IMR-90 (cell line): ENCODE measurements at regions not wholly inside any gene's neighbourhood (a gene's known extent, or its start where the extent isn't known, plus 50 kb on each side); places are given as distances from the start of the nearest gene placed in this dataset.

Source experiments
- ATAC-seq: fragments of 200-7000 bp; cut with Tn5 transposase; 2 replicates; pipeline ENCODE4 v1.9.1; 2020; ENCODE audit warnings: low read depth, mild to moderate bottlenecking, moderate library complexity
- BruUV-seq: library from RNA; stranded (reverse); fragments of 400-500 nt; replicated peaks from 2 replicates; lab custom pipeline; 2021; lab: Mats Ljungman, UMichigan
- CTCF ChIA-PET: fragments of 300-600 bp; formaldehyde crosslinking; extraction: SDS; loops from one replicate; lab custom pipeline; 2021; ENCODE audit warnings: antibody characterized with exemption; lab: Yijun Ruan, JAX
- POLR2A ChIA-PET: fragments of 300-600 bp; sonication (Branson Sonifier 250); formaldehyde crosslinking; loops from one replicate; lab custom pipeline; 2022; ENCODE audit warnings: antibody characterized with exemption; ENCODE audit not compliant: unreplicated experiment; lab: Charles Lee
- DNase-seq: peaks from one replicate; pipeline ENCODE4 v3.0.0; 2013
- H2AFZ ChIP-seq: replicated peaks from 2 replicates; pipeline ENCODE3; 2013; ENCODE audit warnings: low read length, mild to moderate bottlenecking; ENCODE audit not compliant: poor library complexity
- H2AK5ac ChIP-seq: 2 replicates; pipeline ENCODE4 v1.6.1; 2013; ENCODE audit warnings: low read depth, low read length, inconsistent platforms
- H2AK9ac ChIP-seq: replicated peaks from 2 replicates; pipeline ENCODE3; 2013; ENCODE audit warnings: mild to moderate bottlenecking, low read depth, low read length, moderate library complexity; ENCODE audit not compliant: poor library complexity
- H2BK120ac ChIP-seq: 2 replicates; pipeline ENCODE4 v1.6.1; 2013; ENCODE audit warnings: low read depth, low read length, inconsistent platforms
- H2BK15ac ChIP-seq: 3 replicates; pipeline ENCODE4 v1.6.1; 2013; ENCODE audit warnings: low read depth, low read length, inconsistent platforms
- H2BK20ac ChIP-seq: 2 replicates; pipeline ENCODE4 v1.6.1; 2013; ENCODE audit warnings: low read depth, mild to moderate bottlenecking, inconsistent platforms, low read length, moderate library complexity
- H2BK5ac ChIP-seq: 2 replicates; pipeline ENCODE4 v1.6.1; 2013; ENCODE audit warnings: mild to moderate bottlenecking, low read depth, low read length, inconsistent platforms; ENCODE audit not compliant: poor library complexity, severe bottlenecking
- H3K14ac ChIP-seq: replicated peaks from 2 replicates; pipeline ENCODE4 v1.6.1; 2013; ENCODE audit warnings: low read depth, low read length, inconsistent platforms
- H3K18ac ChIP-seq: 2 replicates; pipeline ENCODE4 v1.6.1; 2013; ENCODE audit warnings: low read depth, low read length, control low read depth
- H3K23ac ChIP-seq: 2 replicates; pipeline ENCODE4 v1.6.1; 2013; ENCODE audit warnings: low read depth, low read length, inconsistent platforms
- H3K27ac ChIP-seq: 2 replicates; pipeline ENCODE4 v1.5.1; 2013; ENCODE audit warnings: mild to moderate bottlenecking, control low read depth, low read length; ENCODE audit not compliant: insufficient read depth
- H3K27me3 ChIP-seq: 2 replicates; pipeline ENCODE4 v1.6.1; 2013; ENCODE audit warnings: low read length; ENCODE audit not compliant: control insufficient read depth, insufficient read depth
- H3K36me3 ChIP-seq: 2 replicates; pipeline ENCODE4 v1.6.1; 2013; ENCODE audit warnings: low read length, mixed read lengths; ENCODE audit not compliant: control insufficient read depth, insufficient read depth
- H3K4ac ChIP-seq: 2 replicates; pipeline ENCODE4 v1.6.1; 2013; ENCODE audit warnings: low read depth, low read length, inconsistent platforms
- H3K4me1 ChIP-seq: 2 replicates; pipeline ENCODE4 v1.6.1; 2013; ENCODE audit warnings: low read length, mixed read lengths; ENCODE audit not compliant: control insufficient read depth, insufficient read depth
- H3K4me2 ChIP-seq: 2 replicates; pipeline ENCODE4 v1.6.1; 2013; ENCODE audit warnings: low read depth, mild to moderate bottlenecking, control low read depth, low read length, moderate library complexity
- H3K4me3 ChIP-seq: 2 replicates; pipeline ENCODE4 v1.5.1; 2013; ENCODE audit warnings: low read depth, mild to moderate bottlenecking, control low read depth, low read length, moderate library complexity; ENCODE audit not compliant: insufficient read depth
- H3K56ac ChIP-seq: 2 replicates; pipeline ENCODE4 v1.6.1; 2013; ENCODE audit warnings: low read length, inconsistent platforms; ENCODE audit not compliant: insufficient read depth; ENCODE audit errors: extremely low read depth
- H3K79me1 ChIP-seq, 2 experiments: 2 replicates each; pipeline ENCODE4 v1.6.1; 2013; ENCODE audit warnings: low read length in 2 of 2, inconsistent platforms in 1 of 2, low read depth in 1 of 2
- H3K9ac ChIP-seq: 2 replicates; pipeline ENCODE4 v1.6.1; 2013; ENCODE audit warnings: low read depth, low read length, control low read depth
- H3K9me1 ChIP-seq: 2 replicates; pipeline ENCODE4 v1.6.1; 2013; ENCODE audit warnings: low read length, inconsistent platforms; ENCODE audit not compliant: insufficient read depth
- H3K9me3 ChIP-seq: 2 replicates; pipeline ENCODE4 v1.6.1; 2013; ENCODE audit warnings: low read length; ENCODE audit not compliant: control insufficient read depth, insufficient read depth
- H4K20me1 ChIP-seq: 2 replicates; pipeline ENCODE4 v1.6.1; 2013; ENCODE audit warnings: low read length, inconsistent platforms; ENCODE audit not compliant: insufficient read depth
- H4K5ac ChIP-seq: 2 replicates; pipeline ENCODE4 v1.6.1; 2013; ENCODE audit warnings: mild to moderate bottlenecking, low read depth, low read length, control low read depth
- H4K8ac ChIP-seq, 2 experiments: 2 replicates each; pipeline ENCODE4 v1.6.1; 2013; ENCODE audit warnings: low read depth in 2 of 2, low read length in 2 of 2, control low read depth in 1 of 2, inconsistent platforms in 1 of 2
- H4K91ac ChIP-seq: 2 replicates; pipeline ENCODE4 v1.6.1; 2013; ENCODE audit warnings: low read depth, low read length, inconsistent platforms; ENCODE audit not compliant: insufficient read depth
- BHLHE40 ChIP-seq: fragments of 150-350 bp; IDR thresholded peaks from 2 replicates; pipeline ENCODE4 v1.6.1; 2016; ENCODE audit warnings: mild to moderate bottlenecking, low read depth, low read length
- CEBPB ChIP-seq: IDR thresholded peaks from 2 replicates; pipeline ENCODE4 v1.6.1; 2012; ENCODE audit warnings: low read depth, low read length, improper control_type of control experiment
- ELK1 ChIP-seq: fragments of 150-350 bp; IDR thresholded peaks from 2 replicates; pipeline ENCODE4 v1.6.1; 2016; ENCODE audit warnings: low read depth, mild to moderate bottlenecking, low read length, moderate library complexity, borderline replicate concordance
- FOS ChIP-seq: fragments of 150-350 bp; IDR thresholded peaks from 2 replicates; pipeline ENCODE4 v1.6.1; 2016; ENCODE audit warnings: low read depth, low read length
- MAFK ChIP-seq: IDR thresholded peaks from 2 replicates; pipeline ENCODE4 v1.6.1; 2012; ENCODE audit warnings: low read depth, low read length, improper control_type of control experiment
- MAZ ChIP-seq: IDR thresholded peaks from 2 replicates; pipeline ENCODE4 v1.6.1; 2012; ENCODE audit warnings: low read depth, mild to moderate bottlenecking, low read length, improper control_type of control experiment, moderate library complexity, borderline replicate concordance
- RCOR1 ChIP-seq: IDR thresholded peaks from 2 replicates; pipeline ENCODE4 v1.6.1; 2012; ENCODE audit warnings: mild to moderate bottlenecking, low read length, improper control_type of control experiment; ENCODE audit not compliant: insufficient replicate concordance
- RFX5 ChIP-seq: IDR thresholded peaks from 2 replicates; pipeline ENCODE4 v1.8.0; 2012; ENCODE audit warnings: low read depth, mild to moderate bottlenecking, low read length, moderate library complexity
- SMC3 ChIP-seq: fragments of 150-350 bp; IDR thresholded peaks from 2 replicates; pipeline ENCODE4 v1.6.1; 2016; ENCODE audit warnings: low read depth, mild to moderate bottlenecking, antibody characterized with exemption, low read length, moderate library complexity
- WGBS, 2 experiments: methylation state at CpG; one replicate each; pipeline versions ENCODE4 v1.1.5 to v1.1.7; 2013; ENCODE audit warnings: missing lambda C conversion rate in 2 of 2; ENCODE audit not compliant: insufficient read length in 1 of 2; ENCODE audit errors: extremely low coverage in 2 of 2; 5-methylcytosine and 5-hydroxymethylcytosine counted together
- dilution Hi-C: fragments of 300-500 bp; cut with HindIII; formaldehyde crosslinking; loops from one replicate; pipeline ENCODE4 v1.14.3; 2018; ENCODE audit warnings: low sequenced_read_pairs; ENCODE audit not compliant: unreplicated experiment
- in situ Hi-C: fragments of 300-500 bp; cut with MboI; formaldehyde crosslinking; loops from 3 replicates; pipeline ENCODE4 v1.14.3; 2019; ENCODE audit warnings: low sequenced_read_pairs, inconsistent platforms, mixed read lengths
- intact Hi-C: fragments of 100-400 bp; cut with micrococcal nuclease; formaldehyde crosslinking; loops from 2 replicates; pipeline ENCODE4 v1.10.0; 2022

DNA sequence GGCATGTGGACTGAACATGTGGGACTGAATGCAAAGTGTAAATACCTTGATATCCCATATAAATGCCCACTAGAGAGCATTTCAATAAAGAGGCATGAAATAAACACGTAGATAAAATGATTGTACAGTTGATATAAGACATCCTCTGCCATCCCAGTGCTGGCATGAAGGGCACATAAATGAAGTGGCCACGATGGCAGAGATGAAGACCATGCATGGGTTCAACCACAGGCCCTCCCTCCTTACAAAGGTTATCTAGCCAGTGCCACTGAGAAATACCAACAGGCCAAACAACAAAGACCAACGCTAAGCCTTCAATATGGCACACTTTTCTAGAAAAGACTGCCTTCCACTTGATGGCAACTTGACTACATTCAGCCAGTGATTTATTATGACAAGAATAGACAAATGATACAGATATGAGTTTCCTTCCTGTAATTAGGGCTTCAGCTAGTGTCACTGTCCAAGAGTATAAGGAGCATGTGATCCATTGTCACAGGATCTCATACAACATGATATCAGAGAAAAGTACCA lies 493.9 kb upstream of the MAP2 start:
- in situ Hi-C loops (no loop called here), dilution Hi-C loops (no loop called here), intact Hi-C loops (no loop called here)
- Histone ChIP-seq H4K20me1 (no peaks in the 10 kb centered on the region), H3K9me3 (peaks cover 8% of the 10 kb centered on the region), H3K14ac (no peak overlapping the region), H3K4me2 (no peak overlapping the region), H2BK20ac (no peak overlapping the region), H3K4me3 (no peak overlapping the region), H3K18ac (no peak overlapping the region), H3K27ac (no peak overlapping the region), H3K36me3 (no peaks in the 10 kb centered on the region), H3K9me1 (no peaks in the 10 kb centered on the region), H4K5ac (no peak overlapping the region), H4K91ac (no peak overlapping the region), H2BK120ac (no peak overlapping the region), H2AK5ac (no peak overlapping the region), H3K4me1 (no peaks in the 10 kb centered on the region), H3K4ac (no peak overlapping the region), H4K8ac (no peak overlapping the region), H3K79me1 (no peaks in the 10 kb centered on the region), H3K56ac (no peak overlapping the region), H3K23ac (no peak overlapping the region), H2AFZ (no peak overlapping the region), H2BK5ac (no peak overlapping the region), H2AK9ac (no peak overlapping the region), H3K27me3 (no peaks in the 10 kb centered on the region), H3K9ac (no peak overlapping the region), H2BK15ac (no peak overlapping the region)
- no TSS peak for BruUV-seq
- ChIA-PET POLR2A (no interaction called here), CTCF (no interaction called here)
- ATAC-seq (no peak), DNase-seq (no peak)
- TF ChIP-seq RFX5 (no peak), BHLHE40 (no peak), MAZ (no peak), MAFK (no peak), ELK1 (no peak), RCOR1 (no peak), CEBPB (no peak), FOS (no peak), SMC3 (no peak)
- no CpG with 5 or more reads among the region's 3 CpGs for WGBS, 2 experiments
